ENCODE measurements at regions not wholly inside any gene's neighbourhood (a gene's known extent, or its start where the extent isn't known, plus 50 kb on each side); places are given as distances from the start of the nearest gene placed in this dataset.
A peak's percentile ranks its signal among the peaks of the same experiment; 100 is the strongest.

DNA sequence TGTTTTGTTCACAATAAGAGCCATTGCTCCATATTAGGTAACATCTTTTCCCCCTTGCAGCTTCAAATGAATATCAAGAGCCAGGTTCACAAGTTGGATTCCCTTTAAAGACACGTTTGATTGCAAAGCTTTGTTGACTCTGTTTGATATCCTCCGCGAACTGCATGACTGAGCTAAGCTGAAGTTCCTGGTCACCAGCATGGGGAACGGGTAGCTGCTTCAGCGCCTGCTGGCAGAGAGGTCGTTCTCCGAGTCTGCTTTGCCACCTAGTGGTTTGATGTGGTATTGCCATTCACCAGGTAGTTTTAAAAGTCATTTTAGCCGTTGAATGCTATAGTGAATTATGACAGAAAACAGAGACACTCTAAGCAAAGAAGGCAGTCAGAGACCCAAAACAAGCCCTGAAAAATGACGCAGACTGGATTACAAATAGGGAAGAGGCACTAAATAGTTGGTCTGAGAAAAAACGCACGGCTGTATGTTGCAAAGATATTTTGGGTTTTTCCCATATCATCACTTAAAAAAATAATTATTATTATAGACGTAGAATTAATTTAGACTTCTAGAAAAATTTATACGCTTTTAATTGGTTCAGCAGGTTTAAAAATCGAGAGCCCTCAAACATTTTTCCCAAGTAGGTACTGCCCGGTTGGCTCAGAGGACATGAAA lies 193.5 kb upstream of the FMN2 start:
- TF ChIP-seq, protein P1, sequence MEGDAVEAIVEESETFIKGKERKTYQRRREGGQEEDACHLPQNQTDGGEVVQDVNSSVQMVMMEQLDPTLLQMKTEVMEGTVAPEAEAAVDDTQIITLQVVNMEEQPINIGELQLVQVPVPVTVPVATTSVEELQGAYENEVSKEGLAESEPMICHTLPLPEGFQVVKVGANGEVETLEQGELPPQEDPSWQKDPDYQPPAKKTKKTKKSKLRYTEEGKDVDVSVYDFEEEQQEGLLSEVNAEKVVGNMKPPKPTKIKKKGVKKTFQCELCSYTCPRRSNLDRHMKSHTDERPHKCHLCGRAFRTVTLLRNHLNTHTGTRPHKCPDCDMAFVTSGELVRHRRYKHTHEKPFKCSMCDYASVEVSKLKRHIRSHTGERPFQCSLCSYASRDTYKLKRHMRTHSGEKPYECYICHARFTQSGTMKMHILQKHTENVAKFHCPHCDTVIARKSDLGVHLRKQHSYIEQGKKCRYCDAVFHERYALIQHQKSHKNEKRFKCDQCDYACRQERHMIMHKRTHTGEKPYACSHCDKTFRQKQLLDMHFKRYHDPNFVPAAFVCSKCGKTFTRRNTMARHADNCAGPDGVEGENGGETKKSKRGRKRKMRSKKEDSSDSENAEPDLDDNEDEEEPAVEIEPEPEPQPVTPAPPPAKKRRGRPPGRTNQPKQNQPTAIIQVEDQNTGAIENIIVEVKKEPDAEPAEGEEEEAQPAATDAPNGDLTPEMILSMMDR (IDR thresholded peaks at IDR 0.05; ENCODE audit: insufficient read depth, low read length), result peak; percentile 85
- TF ChIP-seq SPI1 (IDR thresholded peaks at IDR 0.05; ENCODE audit: borderline replicate concordance, low read depth), result no peak
